ENCODE measurements at regions not wholly inside any gene's neighbourhood (a gene's known extent, or its start where the extent isn't known, plus 50 kb on each side); places are given as distances from the start of the nearest gene placed in this dataset.
"Not testable (repeated sequence)": the region's sequence is repeated elsewhere in the genome, so short reads cannot be mapped to it uniquely, and the experiment has no call there.

DNA sequence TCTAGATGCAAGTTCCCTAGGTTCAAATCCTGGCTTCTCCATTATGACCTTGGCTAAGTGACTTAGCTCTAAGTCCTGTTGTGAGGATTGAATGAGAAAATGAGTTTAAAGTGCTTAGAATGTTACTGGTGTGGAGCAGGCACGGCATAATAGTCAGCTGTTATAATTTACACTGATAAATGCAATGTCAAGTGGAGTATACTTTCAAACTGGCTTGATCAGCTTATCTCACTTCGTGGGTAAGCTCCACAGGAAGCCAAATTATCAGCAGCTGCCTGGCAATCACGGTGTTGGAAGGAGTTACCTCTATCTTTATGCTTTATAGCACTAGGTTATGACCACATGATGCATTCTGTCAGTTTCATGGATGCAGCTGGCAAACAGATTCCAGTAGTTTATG, 272.8 kb downstream of the OLFM4 start:
- peak; percentile 13 for DNase-seq

- not testable (repeated sequence) for DNase-seq
These were observed 276.8 kb downstream of the OLFM4 start for GRCh38 chr13:53305419-53305818.

DNA sequence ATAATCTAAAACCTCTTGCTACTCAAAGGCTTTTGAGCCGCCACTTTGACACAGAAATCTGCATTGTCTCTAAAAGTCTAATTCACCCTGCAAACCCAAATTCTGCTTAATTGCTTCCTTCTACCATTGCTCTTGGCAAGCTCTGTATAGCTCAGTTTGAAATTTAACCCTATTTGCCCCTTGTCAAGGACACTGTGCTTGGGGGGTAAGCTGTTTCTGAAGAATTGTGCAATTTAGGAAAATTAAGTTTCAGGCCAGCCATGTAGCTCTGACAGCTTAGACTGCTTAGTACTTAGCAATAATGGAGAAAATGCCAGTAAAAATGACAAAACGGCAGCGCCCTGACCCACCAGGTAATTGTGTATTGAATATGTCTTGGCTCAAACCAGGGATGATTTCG, 282.2 kb downstream of the OLFM4 start:
- DNase-seq: no peak

DNA sequence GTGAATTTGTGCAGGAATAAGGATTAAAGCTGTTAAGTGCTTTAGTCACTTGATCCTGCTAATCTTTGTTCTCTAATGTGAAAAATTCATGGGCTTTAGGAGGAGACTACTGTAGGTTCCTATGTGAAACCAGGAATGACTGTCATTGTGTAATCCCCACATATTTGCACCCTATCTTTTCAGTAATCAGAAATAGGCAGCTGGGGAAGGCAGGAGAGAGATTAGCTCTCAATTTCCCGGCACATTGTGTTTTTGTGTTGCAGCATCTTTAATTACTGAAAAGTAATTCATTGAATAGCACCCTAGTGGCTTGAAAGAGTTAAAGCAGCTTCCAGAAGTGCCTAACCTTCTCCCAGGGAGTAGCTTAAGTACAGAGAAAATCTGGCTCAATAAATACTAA, 282.9 kb downstream of the OLFM4 start:
- DNase-seq: no peak

GRCh38 chr13:53321296-53321801, 292.7 kb downstream of the OLFM4 start:
- DNase-seq: no peak

DNA sequence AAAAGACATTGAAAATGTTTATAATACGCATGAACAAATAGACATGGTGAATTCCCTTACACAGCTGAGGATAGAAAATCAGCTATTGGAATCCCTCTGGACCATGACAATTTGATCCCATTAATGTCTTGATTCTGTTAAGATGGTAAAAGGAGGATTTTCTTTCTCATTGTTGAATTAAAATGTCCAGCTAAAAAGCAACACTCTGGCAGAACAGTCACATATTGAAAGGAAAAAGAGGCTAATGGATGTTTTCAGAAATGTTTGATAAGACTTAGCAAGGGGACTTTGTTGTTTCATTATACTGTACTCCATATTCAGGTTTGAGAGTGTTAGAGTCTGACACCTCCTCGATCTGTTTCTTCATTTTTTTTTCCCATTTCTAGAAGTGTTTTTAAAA, 296.0 kb downstream of the OLFM4 start:
- no peak for DNase-seq

DNA sequence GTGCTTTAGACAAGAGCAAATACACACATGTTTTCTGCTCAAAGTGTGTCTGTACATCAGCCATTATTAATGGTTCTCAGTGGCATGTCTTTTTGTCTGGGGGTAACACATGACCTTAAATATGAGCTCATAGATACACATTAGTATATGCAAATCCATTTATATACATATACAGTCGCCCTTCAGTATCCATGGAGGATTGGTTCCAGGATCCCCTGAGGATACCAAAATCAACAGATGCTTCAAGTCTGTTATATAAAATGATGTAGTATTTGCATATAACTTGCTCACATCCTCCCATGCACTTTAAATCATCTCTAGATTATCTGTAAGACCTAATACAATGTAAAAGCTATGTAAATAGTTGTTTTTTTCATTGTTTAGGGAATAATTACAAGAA, 298.1 kb downstream of the OLFM4 start:
- DNase-seq: no peak

GRCh38 chr13:53327680-53328315, 299.2 kb downstream of the OLFM4 start:
- no peak for DNase-seq

- DNase-seq: no peak
These were observed 308.0 kb downstream of the OLFM4 start for GRCh38 chr13:53336441-53337160.

DNA sequence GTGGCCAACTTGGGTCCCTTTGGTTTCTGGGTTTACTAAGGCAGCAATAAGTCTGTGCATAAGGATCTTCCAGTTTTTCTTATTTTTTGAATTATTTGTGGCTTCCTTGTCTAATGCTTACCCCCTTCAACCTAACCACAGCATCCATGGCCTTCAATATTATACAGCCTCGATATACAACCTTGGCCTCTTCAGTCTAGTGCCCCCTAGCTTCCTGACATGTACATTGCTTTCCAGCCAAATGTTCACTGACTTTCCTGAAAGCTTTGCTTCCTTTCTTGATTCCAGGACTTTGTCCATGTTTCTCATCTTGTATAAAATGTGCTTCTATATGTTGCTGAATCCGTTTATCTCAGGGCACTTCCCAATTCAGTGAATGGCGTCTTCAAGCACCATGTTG, 310.1 kb downstream of the OLFM4 start:
- DNase-seq: no peak

GRCh38 chr13:53340505-53341143, 312.0 kb downstream of the OLFM4 start:
- DNase-seq: no peak

- no peak for DNase-seq
These were observed 312.5 kb downstream of the OLFM4 start for GRCh38 chr13:53341144-53341510.

DNA sequence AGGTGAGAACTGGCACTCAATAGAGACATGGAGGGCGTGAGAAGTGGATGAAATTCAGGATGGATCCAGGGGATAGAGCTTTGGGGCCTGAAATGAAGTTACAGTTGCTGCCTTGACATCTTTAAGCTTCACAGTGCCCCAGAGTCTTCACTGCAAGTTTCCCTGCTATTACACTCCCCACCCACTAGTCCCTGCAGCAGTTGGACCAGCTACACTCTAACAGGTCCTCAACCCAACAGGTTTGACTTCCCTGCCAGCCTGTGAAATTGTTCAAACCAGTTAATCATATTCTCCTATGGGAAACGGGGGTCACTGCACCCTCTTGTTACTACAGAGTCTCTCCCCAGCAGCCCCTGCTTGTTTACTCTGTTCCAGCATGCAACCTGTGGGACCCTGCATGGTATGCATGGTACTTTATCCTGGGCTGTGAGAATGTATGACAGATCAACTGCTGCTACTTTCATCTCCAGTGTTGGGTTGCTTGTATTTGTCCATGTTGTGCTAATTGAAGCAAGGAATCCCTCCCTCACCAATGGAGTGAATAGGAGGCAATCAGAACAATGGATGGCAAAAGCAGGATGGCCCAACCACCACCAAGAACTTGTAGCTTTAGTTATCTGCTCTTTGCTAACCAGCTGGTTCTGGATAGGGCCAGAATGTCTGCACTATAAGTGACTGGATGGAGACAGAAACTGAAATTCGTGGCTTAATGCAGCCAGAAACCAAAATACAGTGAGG, 314.2 kb downstream of the OLFM4 start:
- DNase-seq: no peak

GRCh38 chr13:53343361-53343744, 314.7 kb downstream of the OLFM4 start:
- no peak for DNase-seq

DNA sequence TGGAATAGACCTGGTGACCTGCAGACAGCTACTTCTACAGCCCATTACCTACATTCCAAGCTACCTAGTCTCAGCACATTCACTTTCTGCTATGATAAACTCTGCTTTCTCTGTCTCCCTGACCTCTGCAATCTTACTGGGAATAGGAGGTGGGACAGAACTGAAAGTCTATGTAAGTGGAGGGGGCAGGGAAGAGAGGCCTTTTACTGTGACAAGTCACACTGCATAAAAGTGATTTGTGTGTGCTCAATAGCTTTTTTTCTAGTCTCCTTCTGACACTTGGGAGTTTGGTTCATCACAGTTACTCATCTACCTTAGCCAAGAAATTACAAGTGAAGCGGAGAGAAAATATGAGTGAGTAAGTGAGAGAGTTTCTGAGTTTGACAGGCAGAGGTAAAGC, 322.4 kb downstream of the OLFM4 start:
- DNase-seq: no peak

GRCh38 chr13:53357582-53357981, 329.0 kb downstream of the OLFM4 start:
- DNase-seq: no peak

DNA sequence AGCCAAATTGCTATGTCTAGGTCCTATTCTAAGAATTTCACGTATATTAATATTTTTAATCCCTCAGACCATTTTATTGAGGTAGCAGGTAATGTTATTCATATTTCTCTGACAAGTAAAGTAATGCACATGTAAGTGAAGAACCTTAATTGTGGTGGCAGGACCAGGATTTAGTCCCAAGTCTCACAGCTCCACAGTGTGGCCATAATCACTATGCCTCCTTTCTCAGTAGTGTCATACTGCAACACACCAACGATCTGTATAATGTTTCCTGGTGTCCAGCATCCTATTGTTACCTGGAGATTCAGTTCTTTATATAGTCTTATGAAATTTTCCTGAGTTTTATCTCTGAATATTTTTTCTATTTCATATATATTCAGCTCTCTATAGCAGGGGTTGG, 340.3 kb downstream of the OLFM4 start:
- no peak for DNase-seq

GRCh38 chr13:53379485-53379884, 350.9 kb downstream of the OLFM4 start:
- DNase-seq: no peak

GRCh38 chr13:53382008-53382407, 353.4 kb downstream of the OLFM4 start:
- DNase-seq: no peak

DNA sequence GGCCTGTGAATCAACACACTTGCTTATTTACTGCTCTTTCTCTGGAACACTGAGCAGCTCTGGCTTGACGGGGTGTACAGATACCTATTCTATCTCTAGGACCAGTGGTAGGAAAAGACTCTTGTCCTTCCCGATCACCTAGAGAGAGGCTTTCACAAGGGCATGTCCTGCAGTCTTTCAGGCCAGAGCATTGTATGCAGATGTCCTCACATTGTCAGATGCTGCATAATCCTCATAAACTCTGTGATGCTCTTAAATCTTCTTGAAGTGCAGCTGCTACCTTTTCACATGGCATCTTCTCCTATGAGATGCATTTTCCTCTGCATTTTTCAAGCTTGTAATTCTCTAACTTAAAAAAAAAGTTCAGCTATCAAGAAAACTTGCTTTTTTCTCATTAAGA, 369.4 kb downstream of the OLFM4 start:
- DNase-seq: no peak

- DNase-seq: no peak
These were observed 377.0 kb downstream of the OLFM4 start for GRCh38 chr13:53405616-53406015.

GRCh38 chr13:53408306-53408705, 379.7 kb downstream of the OLFM4 start:
- no peak for DNase-seq

DNA sequence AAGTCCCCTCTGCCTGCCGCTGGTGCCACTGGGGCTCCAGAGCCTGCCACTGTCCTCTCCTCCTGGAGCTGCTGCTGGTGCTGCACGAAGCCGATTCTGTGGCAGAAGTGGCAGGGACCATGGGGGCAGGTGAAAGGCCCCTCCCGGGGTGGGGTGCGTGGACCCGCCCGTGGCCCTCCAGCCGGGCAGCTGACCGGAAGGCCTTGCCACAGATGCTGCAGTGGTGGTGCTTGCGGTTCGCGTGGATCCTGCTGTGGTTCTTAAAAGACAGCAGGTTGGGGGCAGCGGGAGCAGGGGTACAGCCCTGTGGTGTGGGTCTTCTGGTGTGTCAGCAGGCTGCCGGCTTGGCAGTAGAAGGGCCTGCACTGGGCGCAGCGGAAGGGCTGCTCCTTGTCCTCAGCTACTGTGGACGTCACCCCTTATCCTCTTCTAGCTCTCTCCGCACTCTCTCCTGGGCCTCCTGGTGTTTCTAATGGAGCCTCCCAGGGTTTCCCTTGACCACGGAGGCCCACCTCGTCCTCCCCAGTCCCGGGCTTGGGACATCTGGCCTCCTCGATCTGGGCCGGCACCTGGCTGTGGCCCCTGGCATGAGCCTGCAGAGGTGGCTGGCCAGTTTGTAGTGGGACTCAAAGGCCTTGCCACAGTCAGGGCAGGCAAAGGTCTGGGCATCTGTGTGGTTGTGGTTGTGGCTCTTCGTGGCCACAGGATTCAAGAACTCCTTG, 380.4 kb downstream of the OLFM4 start:
- no peak for DNase-seq
